D721Med (cell line): ENCODE measurements at regions not wholly inside any gene's neighbourhood (a gene's known extent, or its start where the extent isn't known, plus 50 kb on each side); places are given as distances from the start of the nearest gene placed in this dataset.

Experiments used
- DNase-seq: peaks from one replicate; pipeline ENCODE4 v3.0.0; 2011; ENCODE audit warnings: low spot score; ENCODE audit not compliant: insufficient read length
- FAIRE-seq: peaks from 2 replicates; lab custom pipeline; 2011; peaks lifted over from hg19 to GRCh38; lab: Jason Lieb, UNC
- CTCF ChIP-seq: IDR thresholded peaks from 2 replicates; pipeline ENCODE4 v1.5.1; 2012; ENCODE audit warnings: mild to moderate bottlenecking, control low read depth; ENCODE audit not compliant: insufficient read depth; ENCODE audit errors: missing control alignments

DNA sequence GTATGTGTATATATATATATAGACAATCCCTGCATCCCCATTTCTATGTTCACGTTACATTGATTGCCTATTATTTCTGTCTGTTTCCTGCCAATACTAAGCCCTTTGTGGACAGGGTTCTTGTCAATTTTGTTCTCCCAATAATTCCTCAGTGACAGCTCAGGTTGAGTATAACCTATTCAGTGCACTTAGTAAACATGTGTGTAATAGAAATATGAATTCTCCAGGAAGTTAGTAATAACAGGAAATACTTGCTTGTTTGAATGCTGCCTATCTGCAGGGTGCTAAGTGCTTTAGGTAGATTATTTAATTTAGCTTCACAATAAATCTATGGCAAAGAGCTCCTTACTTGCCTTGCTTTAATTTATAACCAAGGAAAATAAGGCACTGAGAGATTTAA is 52.8 kb upstream of the PTGFR start:
- no peak for TF ChIP-seq CTCF
- DNase-seq (no peak), FAIRE-seq (no peak)

DNA sequence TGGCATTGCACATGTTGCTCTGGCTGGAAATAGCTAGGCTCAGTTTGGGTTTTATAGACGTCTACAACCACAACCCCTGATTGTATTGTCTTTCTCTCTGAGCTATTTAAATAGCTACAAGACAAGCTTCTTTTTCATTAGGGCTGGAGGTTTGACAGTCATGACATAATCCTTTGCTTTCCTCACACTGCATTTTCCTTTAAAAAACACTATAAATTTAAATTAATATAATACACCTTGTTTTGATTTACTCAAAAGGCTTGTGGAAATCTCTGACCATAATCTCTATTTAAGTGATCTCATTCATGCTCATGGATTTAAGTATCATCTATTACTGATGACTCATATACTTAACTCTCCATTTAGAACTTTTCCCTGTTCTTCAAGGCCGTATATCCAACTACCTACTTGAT is 50.4 kb upstream of the PTGFR start:
- no peak for TF ChIP-seq CTCF
- FAIRE-seq: no peak
- no peak for DNase-seq
